Right renal pelvis (tissue), 4 donors: ENCODE measurements at regions not wholly inside any gene's neighbourhood (a gene's known extent, or its start where the extent isn't known, plus 50 kb on each side); places are given as distances from the start of the nearest gene placed in this dataset.
"Not testable (repeated sequence)": the region's sequence is repeated elsewhere in the genome, so short reads cannot be mapped to it uniquely, and the experiment has no call there.

Source experiments
- DNase-seq, 4 donors: peaks; one replicate each; pipeline ENCODE4 v3.0.0-alpha.2; 2013; ENCODE audit warnings: low read depth in 4 of 4, low spot score in 3 of 4, missing footprints in 1 of 4

DNA sequence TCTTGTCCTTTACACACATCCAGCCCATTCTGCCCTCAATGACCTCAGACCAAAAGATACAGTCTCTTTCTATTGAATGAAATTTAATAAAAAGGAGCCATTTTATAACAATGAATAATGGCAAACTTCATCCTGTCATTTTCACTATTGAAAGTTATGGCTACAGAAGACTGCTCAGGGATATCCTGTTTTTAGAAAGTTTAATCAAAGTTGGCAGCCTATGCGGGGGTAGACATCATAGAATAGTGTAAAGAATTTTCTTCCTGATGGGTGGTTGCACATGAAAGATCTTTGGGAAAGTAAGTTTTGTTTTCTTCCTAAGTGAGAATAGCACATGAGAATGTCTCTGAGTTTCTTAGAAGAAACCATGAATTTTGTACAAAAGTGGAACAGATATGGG is 670.4 kb upstream of the CDH6 start:
- DNase-seq = no peak

DNA sequence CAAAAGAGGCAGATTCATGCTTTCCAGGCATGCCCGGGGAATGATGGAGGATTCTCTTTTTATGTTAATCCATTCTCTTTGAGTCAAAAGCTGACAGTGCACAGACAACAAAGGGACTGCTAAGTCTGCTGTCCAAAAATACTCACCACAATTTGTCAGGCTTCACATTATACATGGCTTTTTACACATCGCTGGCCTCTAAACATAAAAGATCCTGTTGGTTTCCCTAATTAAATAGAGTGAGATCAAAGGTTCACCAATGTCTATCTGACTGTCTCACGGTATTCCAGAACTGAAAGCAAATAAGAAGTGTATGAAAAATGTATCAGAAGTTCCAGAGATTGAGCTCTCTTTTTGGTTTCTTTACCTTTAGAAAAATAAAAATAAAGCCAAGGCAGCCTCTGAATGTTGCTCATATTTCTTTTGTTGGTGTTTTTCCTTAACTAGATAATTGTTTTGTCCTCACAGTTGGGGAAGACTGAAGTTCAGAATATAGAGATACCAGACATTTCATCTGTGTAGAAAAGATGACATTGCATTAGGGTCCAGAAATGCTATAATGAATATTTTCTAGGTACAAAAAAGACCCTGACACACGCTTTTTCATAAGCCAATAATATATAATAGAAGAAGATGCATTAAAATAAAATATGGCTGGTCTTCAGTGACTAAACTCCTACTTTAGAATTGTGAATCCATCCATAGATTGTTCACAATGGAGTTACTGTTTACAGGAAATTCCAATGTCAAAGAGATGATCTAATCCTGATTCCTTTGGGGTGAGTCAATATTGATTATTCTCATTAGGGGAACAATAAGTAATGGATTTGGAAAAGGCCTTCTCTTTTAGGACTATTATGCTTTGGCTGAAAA is 688.2 kb upstream of the CDH6 start:
- DNase-seq = no peak

- no peak for DNase-seq
Measured at GRCh38 chr5:30502277-30502676, 691.2 kb upstream of the CDH6 start.

- no peak for DNase-seq
Measured at GRCh38 chr5:30501065-30501464, 692.4 kb upstream of the CDH6 start.

DNA sequence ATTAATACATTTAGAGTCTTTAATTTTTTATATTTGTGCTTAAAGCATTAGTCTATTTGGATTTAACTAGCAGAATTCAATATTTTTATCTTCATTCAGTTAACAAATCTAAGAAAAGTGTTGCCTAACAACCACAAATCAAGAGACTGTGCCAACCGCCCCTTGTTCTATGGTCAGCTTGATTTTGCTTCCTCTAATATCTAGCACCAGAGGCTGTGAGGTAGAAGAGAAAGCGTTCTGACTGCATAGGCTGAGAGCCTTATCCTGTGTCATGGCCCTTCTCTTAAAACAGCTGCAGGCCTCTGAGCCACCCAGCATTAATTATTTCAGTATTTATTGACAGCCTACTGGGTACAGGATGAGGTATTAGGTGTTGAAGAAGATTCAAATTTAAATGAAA is 693.0 kb upstream of the CDH6 start:
- DNase-seq = no peak

GRCh38 chr5:30499402-30499801 is 694.1 kb upstream of the CDH6 start:
- no peak for DNase-seq

- no peak for DNase-seq
Measured at GRCh38 chr5:30498972-30499371, 694.5 kb upstream of the CDH6 start.

GRCh38 chr5:30498509-30498908 is 695.0 kb upstream of the CDH6 start:
- not testable (repeated sequence) for DNase-seq

DNA sequence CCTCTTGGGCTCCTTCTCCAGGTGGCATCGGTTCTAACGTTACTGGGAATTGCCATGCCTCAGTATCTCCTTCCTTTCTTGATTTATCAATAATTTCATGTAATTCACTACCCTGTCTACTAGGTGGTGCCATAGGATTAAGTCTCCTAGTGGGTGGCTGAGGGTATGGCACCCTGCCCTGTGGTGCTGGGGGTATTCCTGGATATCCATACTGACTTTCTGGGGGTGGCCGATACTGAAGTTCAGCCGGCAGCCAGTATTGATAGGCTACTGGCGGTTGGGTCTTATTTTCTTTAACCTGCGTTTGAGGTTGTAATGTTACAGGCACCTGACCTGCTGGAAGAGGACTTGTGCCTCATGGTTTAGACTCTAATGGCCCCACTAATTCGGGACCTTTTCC is 699.4 kb upstream of the CDH6 start:
- DNase-seq = not testable (repeated sequence)

DNA sequence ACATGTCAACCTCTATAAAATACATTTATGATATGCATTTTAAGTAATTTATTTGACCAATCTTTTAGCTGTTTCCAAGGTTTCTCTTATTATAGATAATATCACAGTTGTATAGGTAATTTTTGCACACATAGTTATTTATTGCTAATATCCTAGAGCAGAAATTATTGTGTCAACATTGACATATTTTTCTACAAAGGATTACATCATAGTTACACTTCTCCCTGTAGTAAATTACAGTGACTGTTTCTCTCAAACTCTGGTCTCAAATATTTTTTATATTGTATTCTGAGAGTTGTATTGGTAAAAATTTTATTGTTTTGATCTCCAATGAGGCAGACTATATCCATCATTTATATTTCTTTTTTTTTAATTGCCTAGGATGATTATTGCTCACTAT is 714.4 kb upstream of the CDH6 start:
- DNase-seq = no peak

GRCh38 chr5:30475429-30475828 is 718.1 kb upstream of the CDH6 start:
- no peak for DNase-seq

DNA sequence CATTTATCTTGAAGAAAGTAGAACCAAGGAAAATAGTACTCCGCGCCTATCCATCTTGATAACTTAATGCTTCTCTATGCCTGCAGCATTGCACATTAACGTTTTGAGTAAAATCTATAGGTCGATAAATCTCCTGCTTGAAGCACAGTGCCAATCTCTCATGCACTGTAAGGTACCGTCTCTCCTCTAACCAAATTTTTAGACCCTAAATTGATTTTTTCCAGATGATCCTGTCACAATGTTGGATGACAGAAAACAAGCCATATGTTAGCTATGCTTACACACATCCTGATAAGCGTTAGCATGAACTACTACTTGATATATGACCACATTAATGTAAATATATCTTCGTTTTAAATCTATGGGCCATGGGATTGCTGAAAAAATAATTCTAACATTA is 723.8 kb upstream of the CDH6 start:
- no peak for DNase-seq

DNA sequence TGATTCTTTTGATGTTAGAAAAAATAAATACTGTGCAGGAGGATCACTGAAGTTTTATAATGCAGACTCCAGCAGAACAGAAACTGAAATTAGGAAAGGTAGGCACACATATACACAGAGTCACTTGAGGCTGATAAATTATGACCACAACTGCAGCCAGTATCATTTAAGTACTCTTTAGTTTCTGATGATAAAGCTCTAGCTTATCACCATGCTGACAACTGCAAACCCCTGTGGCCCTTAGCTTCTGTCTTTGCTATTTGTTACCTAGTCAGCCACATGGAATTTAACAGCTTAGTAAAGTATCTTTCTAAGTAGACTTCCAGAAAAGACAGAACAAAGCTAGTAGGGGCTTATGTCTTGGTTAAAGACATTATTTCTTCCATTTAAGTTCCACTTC is 734.8 kb upstream of the CDH6 start:
- no peak for DNase-seq

GRCh38 chr5:30455484-30455883 is 738.0 kb upstream of the CDH6 start:
- DNase-seq = not testable (repeated sequence)

- DNase-seq = no peak
Measured at GRCh38 chr5:30453168-30453567, 740.3 kb upstream of the CDH6 start.

DNA sequence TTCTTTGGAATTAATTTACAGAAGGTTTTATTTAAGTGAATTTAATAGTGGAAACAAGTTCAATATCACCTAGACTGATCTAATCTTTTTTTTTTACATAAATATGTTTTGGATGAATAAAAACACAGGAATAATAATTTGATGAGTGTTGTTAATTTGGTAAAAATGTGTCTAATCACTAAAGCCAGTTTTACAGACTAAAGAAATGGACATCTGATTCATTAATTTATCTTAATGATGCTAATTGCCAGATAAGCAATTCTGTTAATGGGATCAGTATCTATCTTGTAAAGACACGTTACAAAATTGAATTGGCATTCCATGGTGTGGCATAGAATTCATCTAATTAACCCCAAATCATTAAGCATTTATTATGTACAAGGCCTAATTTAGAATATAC is 743.3 kb upstream of the CDH6 start:
- no peak for DNase-seq

GRCh38 chr5:30447431-30447830 is 746.1 kb upstream of the CDH6 start:
- DNase-seq = no peak

- no peak for DNase-seq
Measured at GRCh38 chr5:30446456-30446855, 747.0 kb upstream of the CDH6 start.

DNA sequence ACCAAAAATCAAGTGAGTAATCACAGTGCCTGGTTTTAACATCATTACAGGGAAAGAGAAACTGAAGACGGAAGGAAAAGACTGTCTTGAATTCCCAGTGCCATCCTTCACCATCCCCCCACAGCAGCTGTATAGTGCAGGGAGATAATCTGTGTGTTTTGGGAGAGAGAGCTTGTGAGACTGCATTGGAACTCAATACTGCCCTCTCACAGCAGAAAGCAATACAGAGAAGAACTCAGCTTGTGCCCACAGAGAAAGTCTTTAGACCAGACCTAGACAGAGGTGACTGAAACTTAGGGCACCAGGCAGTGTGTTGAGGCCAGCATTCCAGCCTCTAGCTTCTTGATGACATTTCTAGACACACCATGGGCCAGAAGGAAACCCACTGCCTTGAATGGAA is 754.7 kb upstream of the CDH6 start:
- DNase-seq = no peak

DNA sequence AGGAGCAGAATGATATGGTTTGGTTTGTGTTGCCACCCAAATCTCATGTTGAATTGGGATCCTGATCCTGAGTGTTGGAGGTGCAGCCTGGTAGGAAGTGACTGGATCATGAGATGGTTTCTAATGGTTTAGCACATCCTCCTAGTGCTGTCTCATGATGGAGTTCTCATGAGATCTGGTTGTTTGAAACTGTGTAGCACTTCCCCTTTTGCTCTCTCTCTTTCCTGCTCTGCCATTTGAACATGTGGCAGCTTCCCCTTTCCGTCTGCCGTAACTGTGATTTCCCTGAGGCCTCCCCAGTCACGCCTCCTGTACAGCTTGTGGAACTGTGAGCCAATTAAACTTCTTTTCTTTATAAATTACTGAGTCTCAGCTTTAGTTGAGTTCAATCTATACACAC is 756.8 kb upstream of the CDH6 start:
- DNase-seq = no peak

- DNase-seq = not testable (repeated sequence)
Measured at GRCh38 chr5:30428866-30429407, 764.5 kb upstream of the CDH6 start.

GRCh38 chr5:30414078-30414477 is 779.4 kb upstream of the CDH6 start:
- DNase-seq = no peak
